Stimulated activated naive CD8-positive, alpha-beta T cell treated with anti-CD3 and anti-CD28 coated beads, Interleukin-15, Interleukin-2, amounts not matched to agents 100 ng/mL and 50 ng/mL, for 24 hours (primary cell): ENCODE measurements at regions not wholly inside any gene's neighbourhood (a gene's known extent, or its start where the extent isn't known, plus 50 kb on each side); places are given as distances from the start of the nearest gene placed in this dataset.
"Not testable (repeated sequence)": the region's sequence is repeated elsewhere in the genome, so short reads cannot be mapped to it uniquely, and the experiment has no call there.

Experiments used
- H3K27ac Mint-ChIP-seq: one replicate; pipeline ENCODE4 v1.8.0; 2021; ENCODE audit warnings: mild to moderate bottlenecking, mixed read lengths
- H3K27me3 Mint-ChIP-seq: one replicate; pipeline ENCODE4 v1.8.0; 2021; ENCODE audit warnings: mixed read lengths
- H3K36me3 Mint-ChIP-seq: one replicate; pipeline ENCODE4 v1.8.0; 2021; ENCODE audit warnings: low read depth, mixed read lengths
- H3K4me1 Mint-ChIP-seq: one replicate; pipeline ENCODE4 v1.8.0; 2021; ENCODE audit warnings: low read depth, mixed read lengths
- H3K4me3 Mint-ChIP-seq: one replicate; pipeline ENCODE4 v1.8.0; 2021; ENCODE audit warnings: mild to moderate bottlenecking, mixed read lengths
- H3K9me3 Mint-ChIP-seq: one replicate; pipeline ENCODE4 v1.8.0; 2021; ENCODE audit warnings: mixed read lengths

DNA sequence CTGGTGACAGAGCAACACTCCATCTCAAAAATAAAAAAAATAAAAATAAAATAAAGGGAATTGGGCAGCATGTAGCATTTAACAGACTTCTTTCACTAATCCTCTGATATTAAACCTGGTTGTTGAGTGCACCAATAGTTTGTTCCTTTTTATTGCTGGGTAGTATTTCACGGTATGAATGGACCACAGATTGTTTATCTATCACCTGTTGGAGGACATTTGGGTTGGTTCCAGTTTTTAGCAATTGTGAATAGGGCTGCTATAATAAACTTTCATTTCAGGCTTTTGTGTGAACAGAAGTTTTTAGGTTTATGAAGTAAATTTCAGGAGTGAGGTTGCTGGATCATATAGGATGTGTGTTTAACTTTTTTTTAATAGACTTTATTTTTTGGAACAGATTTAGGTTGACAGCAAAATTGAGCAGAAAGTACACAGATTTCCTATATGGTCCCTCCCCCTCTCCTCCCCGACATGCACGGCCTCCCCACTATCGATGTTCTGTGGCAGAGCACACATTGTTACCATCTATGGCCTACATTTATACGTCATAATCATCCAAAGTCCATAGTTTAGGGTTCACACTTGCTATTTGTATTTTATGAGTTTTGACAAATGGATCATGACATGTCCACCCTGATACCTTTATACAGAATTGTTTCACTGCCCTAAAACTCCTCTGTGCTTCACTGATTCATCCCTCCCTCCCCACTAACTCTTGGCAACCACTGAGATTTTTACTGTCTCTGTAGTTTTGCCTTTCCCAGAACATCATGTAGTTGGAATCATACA is 66.1 kb upstream of the TMPRSS2 start:
- Mint-ChIP-seq H3K36me3 (no peaks in the 10 kb centered on the region), H3K4me3 (no peak overlapping the region), H3K4me1 (no peaks in the 10 kb centered on the region), H3K27ac (no peak overlapping the region), H3K27me3 (peaks cover 5% of the 10 kb centered on the region), H3K9me3 (peaks cover 30% of the 10 kb centered on the region)

- Mint-ChIP-seq H3K4me3 (no peak overlapping the region), H3K27ac (no peak overlapping the region), H3K4me1 (no peaks in the 10 kb centered on the region), H3K36me3 (no peaks in the 10 kb centered on the region), H3K9me3 (peaks cover 17% of the 10 kb centered on the region), H3K27me3 (peaks cover 15% of the 10 kb centered on the region)
Observed at GRCh38 chr21:41571938-41572510, 64.1 kb upstream of the TMPRSS2 start.

DNA sequence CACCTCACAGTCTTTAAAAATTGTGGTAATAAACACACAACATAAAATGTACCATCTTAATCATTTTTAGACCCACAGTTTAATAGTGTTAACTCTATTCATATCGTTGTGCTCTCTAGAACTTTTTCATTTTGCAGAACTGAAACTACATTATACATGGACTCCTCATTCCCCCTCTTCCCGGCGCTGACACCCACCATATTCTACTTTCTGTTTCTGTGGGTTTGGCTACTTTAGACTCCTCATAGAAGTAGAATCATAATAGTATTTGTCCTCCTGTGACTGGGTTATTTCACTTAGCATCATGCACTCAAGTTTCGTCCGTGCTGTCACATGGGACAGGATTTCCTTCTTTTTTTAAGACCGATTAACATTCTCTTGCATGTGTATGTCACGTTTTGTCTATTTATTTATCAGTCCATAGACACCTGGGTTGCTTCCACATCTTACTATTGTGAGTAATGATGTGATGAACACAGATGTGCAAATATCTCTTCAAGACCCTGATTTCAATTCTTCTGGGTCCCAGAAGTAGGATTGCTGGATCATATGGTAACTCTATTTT is 62.9 kb upstream of the TMPRSS2 start:
- Mint-ChIP-seq H3K27me3 (peaks cover 19% of the 10 kb centered on the region), H3K4me3 (no peak overlapping the region), H3K27ac (no peak overlapping the region), H3K9me3 (peaks cover 13% of the 10 kb centered on the region), H3K4me1 (no peaks in the 10 kb centered on the region), H3K36me3 (no peaks in the 10 kb centered on the region)

GRCh38 chr21:41568606-41569385 is 60.8 kb upstream of the TMPRSS2 start:
- Mint-ChIP-seq H3K4me3 (no peak overlapping the region), H3K27me3 (peaks cover 19% of the 10 kb centered on the region), H3K9me3 (peaks cover 8% of the 10 kb centered on the region), H3K4me1 (peaks cover 8% of the 10 kb centered on the region), H3K27ac (no peak overlapping the region), H3K36me3 (no peaks in the 10 kb centered on the region)

DNA sequence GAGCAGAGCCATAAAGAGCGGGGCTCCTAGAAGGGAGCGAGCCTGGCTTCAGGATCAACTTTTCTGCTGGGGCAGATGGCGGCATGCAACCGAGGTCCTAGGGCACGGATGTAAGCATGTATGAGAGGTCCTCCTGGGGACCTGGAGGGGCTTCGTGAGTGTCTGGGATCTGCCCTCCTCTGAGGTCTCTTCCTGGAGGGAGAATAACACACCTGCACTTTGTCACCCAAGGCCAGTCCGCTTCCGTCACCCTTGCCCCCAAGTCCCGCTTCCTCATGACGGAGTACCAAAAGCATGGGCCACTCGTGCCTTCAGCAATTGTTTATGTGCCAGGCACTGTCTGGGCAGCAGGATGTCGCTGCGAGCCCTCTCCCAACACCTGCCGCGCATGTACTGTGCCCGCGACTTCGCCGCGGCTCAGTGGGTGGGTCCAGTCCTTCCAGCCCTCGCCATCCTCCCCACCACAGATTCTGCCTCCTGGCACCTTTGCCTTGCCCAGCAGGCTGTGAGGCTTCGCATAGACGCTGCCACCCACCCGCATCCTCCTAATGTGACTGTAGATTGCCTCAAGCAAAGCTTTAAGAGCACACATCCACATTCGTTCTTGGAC is 60.0 kb upstream of the TMPRSS2 start:
- peaks cover 8% of the 10 kb centered on the region for H3K4me1 Mint-ChIP-seq
- H3K27me3 Mint-ChIP-seq: peaks cover 23% of the 10 kb centered on the region
- no peak overlapping the region for H3K4me3 Mint-ChIP-seq
- no peak overlapping the region for H3K27ac Mint-ChIP-seq
- no peaks in the 10 kb centered on the region for H3K36me3 Mint-ChIP-seq
- H3K9me3 Mint-ChIP-seq: peaks cover 8% of the 10 kb centered on the region

GRCh38 chr21:41567237-41567636 is 59.3 kb upstream of the TMPRSS2 start:
- H3K27me3 Mint-ChIP-seq: peaks cover 30% of the 10 kb centered on the region
- not testable (repeated sequence) for H3K4me1 Mint-ChIP-seq, H3K27ac Mint-ChIP-seq, H3K36me3 Mint-ChIP-seq, H3K4me3 Mint-ChIP-seq, H3K9me3 Mint-ChIP-seq

- Mint-ChIP-seq H3K36me3 (no peaks in the 10 kb centered on the region), H3K4me3 (no peak overlapping the region), H3K27me3 (peaks cover 30% of the 10 kb centered on the region), H3K9me3 (peaks cover under 1% of the 10 kb centered on the region), H3K27ac (no peak overlapping the region), H3K4me1 (peaks cover 8% of the 10 kb centered on the region)
Observed at GRCh38 chr21:41566500-41567014, 58.6 kb upstream of the TMPRSS2 start.

DNA sequence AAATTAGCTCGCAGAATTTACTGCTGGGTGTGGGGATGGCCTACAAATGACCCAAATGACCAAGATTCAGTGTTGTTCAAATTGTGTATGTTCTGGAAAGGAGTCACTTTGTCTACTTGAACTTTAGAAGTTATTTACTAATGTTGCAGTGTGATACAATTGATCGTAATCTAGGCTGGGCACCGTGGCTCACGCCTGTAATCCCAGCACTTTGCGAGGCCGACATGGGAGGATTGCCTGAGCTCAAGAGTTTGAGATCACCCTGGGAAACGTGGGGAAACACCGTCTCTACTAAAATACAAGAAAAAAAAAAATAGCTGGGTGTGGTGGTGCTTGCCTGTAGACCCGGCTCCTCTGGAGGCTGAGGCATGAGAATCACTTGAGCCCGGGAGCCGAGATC is 57.6 kb upstream of the TMPRSS2 start:
- Mint-ChIP-seq H3K4me1 (peaks cover 8% of the 10 kb centered on the region), H3K27ac (peak overlapping the region; percentile 82), H3K27me3 (peaks cover 25% of the 10 kb centered on the region), H3K4me3 (no peak overlapping the region), H3K9me3 (no peaks in the 10 kb centered on the region), H3K36me3 (no peaks in the 10 kb centered on the region)

DNA sequence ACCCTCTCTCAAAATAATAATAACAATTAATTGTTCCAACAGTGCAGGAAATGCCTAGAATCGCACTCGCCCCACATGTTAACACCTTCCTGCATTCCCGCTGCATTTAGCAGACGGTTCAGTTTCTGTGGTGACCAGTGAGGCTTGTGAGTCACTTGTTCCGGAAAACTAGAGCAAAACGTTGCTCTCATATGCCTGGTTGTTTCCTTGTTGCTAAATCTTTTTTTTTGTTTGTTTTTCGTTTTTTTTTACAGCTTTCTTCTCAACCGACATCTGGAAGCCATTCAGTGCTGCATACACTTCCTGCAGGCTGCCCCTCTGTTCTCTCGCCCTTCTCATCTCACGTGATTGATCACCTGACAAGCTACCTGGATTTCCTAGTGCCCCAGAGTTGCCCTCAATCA is 56.9 kb upstream of the TMPRSS2 start:
- Mint-ChIP-seq H3K36me3 (no peaks in the 10 kb centered on the region), H3K9me3 (no peaks in the 10 kb centered on the region), H3K27me3 (peaks cover 25% of the 10 kb centered on the region), H3K4me1 (peaks cover 11% of the 10 kb centered on the region), H3K27ac (peak overlapping the region; percentile 82), H3K4me3 (no peak overlapping the region)

GRCh38 chr21:41562101-41563000 is 54.4 kb upstream of the TMPRSS2 start:
- Mint-ChIP-seq H3K27me3 (peaks cover 24% of the 10 kb centered on the region), H3K27ac (no peak overlapping the region), H3K36me3 (no peaks in the 10 kb centered on the region), H3K9me3 (no peaks in the 10 kb centered on the region), H3K4me1 (peaks cover 13% of the 10 kb centered on the region), H3K4me3 (no peak overlapping the region)

- peaks cover 24% of the 10 kb centered on the region for H3K27me3 Mint-ChIP-seq
- no peak overlapping the region for H3K4me3 Mint-ChIP-seq
Observed at GRCh38 chr21:41561701-41562100, 53.7 kb upstream of the TMPRSS2 start.

GRCh38 chr21:41560661-41561158 is 52.8 kb upstream of the TMPRSS2 start:
- Mint-ChIP-seq H3K9me3 (no peaks in the 10 kb centered on the region), H3K27me3 (peaks cover 20% of the 10 kb centered on the region), H3K4me3 (no peak overlapping the region), H3K27ac (no peak overlapping the region), H3K36me3 (no peaks in the 10 kb centered on the region), H3K4me1 (peaks cover 13% of the 10 kb centered on the region)

More at GRCh38 chr21:41561701-41562100, 53.7 kb upstream of the TMPRSS2 start:
- Mint-ChIP-seq H3K36me3 (no peaks in the 10 kb centered on the region), H3K9me3 (no peaks in the 10 kb centered on the region), H3K4me1 (peaks cover 13% of the 10 kb centered on the region), H3K27ac (no peak overlapping the region)

DNA sequence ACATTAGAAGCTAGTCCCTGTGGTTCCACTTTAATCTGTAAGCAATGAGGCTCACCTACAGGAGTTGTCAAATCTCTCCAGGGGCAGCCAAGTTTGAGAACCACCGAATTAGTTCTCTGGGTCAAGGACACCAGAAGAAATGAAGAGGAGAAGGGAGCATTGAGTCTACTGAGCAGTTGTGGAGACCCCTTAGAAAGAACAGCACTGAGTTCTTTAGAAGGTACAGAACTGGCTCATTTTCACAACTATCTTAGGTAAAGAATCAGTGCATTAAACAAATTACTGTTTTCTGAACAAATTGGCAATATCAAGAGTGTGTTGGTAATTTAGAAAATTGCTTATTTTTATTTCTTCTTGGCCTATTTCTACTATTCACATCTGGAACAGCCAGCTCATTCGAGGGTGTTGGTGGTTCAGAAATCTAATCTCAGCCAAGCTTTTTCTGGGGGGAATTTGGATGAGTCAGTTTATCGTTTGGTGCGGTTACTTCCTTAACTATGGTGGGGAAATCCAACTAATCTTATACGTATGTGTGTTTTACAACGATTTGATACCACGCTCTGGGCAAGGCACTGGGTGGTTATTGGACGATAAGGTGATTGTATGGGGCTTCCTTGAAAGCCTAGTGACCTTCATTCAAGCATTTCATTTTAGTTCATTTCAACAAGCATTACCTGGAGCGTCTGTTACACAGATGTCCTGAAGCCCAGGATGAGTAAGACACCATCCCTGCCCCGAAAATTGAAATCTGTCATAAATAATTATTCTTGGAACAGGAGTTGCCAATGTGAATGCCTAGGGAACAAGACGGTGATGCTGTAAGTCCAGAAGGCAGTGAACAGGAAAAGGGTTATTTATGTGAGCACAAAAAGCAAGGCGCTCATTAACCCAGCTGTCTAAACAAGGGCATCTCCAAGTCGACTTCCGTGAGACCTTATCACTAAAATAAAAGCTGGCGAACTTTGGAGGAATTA is 52.0 kb upstream of the TMPRSS2 start:
- Mint-ChIP-seq H3K27ac (no peak overlapping the region), H3K36me3 (no peaks in the 10 kb centered on the region), H3K4me3 (no peak overlapping the region), H3K27me3 (peaks cover 20% of the 10 kb centered on the region), H3K9me3 (no peaks in the 10 kb centered on the region), H3K4me1 (peaks cover 8% of the 10 kb centered on the region)
